NCI-H748 (cell line): ENCODE measurements at regions not wholly inside any gene's neighbourhood (a gene's known extent, or its start where the extent isn't known, plus 50 kb on each side); places are given as distances from the start of the nearest gene placed in this dataset.
"Not testable (repeated sequence)": the region's sequence is repeated elsewhere in the genome, so short reads cannot be mapped to it uniquely, and the experiment has no call there.

ENCODE experiments used
- DNase-seq: peaks from one replicate; lab custom pipeline; 2025; ENCODE audit not compliant: unreplicated experiment; lab: John Stamatoyannopoulos, UW

DNA sequence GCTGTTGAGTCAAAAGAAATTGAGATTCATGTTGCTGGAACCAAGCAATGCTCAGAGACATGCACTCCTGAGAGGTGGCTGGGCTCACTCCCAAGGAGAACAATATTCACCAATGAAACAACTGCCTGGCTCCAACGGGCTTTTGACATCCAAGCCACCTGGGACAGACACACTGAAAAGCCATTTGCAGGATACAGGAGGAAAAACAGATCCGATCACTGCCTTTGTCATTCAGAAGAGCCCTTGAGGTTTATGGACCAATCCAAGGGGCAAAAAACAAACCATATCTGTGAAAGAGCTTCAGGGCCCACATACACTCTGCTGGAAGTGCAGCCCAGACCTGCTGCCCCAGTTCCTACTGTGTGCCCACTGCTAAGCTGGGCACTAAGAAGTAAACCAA lies 277.5 kb downstream of the NUAK1 start:
- DNase-seq = peak; percentile 87

DNA sequence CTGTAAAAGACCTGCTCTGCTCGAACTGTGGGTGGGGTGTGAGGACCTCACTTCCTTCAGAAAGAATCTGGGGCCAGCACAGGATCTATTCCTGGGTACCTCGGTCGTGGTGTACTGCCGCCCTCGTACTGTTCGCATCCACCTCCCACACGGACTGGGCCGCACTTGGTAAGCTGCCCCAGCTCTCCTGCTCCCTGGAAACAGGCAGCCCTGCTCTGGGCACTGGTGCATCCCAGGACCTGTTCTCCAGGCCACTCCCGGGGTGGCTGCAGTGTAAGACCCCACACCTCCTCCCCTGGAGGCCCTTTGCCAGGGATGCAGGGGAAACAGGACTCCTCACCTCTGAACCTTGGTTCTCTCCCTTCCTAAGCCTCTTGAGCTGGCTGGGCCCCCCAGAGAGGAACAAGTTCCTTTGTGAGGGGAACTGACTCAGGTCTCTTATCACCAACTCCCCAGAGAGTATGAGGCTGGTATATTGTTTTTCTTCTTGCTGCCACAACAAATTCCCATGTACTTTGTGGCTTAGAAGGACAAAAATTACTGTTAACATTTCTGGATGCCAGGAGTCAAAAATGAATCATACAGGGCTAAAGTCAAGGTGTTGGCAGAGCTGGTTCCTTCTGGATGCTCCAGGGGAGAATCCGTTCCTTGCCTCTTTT lies 276.5 kb downstream of the NUAK1 start:
- DNase-seq = no peak

DNA sequence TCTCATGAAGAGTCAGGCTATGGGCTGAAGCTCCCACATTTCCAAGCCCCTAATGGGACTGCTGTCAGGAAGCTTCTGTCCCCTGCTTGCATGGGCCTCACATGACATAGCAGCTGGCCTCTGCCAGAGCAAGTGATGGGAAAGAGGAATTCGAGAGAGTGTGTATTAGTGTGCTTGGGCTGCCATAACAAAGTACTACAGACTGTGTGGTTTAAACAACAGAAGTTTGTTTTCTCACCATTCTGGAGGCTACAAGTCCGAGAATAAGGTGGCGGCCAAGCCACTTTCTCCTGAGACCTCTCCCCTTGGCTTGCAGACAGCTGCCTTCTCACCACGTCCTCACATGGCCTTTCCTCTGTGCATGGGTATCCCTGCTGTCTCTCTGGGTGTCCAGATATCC lies 274.4 kb downstream of the NUAK1 start:
- no peak for DNase-seq

DNA sequence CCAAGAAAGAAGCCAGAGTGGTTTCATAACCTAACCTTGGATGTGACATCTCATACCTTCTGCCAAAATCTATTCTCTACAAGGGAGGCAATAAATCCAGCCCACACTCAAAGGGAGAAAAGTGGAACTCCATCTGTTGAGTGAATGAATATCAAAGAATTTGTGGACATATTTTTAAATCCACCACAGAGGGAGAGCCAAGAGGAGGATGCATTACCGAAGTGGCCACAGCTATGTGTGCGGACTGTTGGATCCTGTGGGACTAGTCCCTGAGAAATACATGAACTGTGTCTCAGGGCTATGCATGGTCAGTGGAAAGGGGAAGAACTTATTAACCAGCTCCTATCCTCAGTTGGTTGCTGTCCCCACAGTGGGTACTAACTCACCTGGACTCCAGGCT lies 273.9 kb downstream of the NUAK1 start:
- no peak for DNase-seq

DNA sequence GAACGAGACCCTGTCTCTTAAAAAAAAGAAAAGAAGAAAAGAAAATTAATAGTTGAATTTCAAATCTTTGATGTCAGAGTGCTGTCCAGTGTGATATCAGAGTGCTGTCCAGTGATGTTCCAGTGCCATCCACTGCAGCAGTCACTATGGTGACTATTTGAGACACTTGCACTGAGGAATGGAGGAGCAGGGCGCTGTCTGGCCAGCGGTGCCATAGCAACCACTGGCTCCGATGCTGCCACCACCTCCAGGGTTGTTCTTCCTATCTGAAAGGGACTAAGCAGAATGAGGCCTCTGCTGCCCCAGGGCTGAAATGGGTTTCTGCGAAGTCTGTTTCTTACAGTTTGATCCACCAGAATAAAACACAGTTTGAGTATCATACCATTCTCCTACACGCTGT lies 272.9 kb downstream of the NUAK1 start:
- peak; percentile 52 for DNase-seq

DNA sequence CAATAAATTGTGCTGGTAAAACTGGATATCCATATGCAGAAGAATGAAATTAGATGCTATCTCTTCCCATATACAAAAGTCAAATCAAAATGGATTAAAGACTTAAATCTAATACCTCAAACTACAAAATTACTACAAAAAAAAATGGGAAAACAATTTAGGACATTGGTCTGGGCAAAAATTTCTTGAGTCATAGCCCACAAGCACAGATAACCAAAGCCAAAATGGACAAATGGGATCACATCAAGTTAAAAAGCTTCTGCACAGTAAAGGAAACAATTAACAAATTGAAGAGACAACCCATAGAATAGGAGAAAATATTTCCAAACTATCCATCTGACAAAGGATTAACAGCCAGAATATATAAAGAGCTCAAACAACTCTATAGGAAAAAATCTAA lies 264.6 kb downstream of the NUAK1 start:
- DNase-seq = no peak

DNA sequence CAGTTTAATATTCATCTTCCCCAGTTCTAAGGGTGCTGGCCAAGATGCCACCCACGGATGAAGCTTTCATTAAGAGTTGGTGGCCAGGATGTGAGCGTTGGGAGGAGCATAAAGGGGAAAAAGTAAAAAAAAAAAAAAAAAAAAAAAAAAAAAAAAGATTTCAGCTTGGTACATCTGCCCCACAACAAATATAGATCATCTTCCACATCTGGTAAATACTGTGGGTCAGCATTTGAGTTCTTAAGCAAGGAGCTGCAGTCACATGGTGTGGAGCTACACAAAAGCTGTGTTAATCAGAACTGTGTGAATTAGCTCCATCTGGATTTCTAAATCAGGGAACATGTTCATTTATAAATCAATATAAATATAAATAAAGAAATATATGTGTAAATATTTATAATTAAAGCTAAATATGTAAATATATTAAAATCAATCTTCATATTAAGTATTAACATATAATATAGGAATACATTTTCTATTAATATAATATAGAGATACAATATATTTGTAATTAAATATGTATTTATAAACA lies 262.3 kb downstream of the NUAK1 start:
- no peak for DNase-seq

DNA sequence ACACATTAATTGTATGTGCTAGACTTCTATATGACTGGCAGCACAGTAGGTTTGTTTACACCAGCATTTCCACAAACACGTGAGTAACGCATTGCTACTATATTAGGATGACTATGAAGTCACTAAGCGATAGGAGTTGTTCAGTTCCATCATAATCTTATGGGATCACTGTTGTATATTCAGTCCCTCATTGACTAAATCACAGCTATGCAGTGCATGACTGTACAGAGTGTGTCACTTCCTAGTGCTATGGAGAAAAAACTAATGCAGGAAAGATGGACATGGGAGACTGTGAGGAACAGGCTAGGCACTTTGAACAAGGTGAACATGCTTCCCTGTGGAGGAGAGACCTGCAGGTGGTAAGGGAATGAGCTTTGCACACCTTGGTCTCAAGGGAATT lies 259.8 kb downstream of the NUAK1 start:
- DNase-seq = no peak

DNA sequence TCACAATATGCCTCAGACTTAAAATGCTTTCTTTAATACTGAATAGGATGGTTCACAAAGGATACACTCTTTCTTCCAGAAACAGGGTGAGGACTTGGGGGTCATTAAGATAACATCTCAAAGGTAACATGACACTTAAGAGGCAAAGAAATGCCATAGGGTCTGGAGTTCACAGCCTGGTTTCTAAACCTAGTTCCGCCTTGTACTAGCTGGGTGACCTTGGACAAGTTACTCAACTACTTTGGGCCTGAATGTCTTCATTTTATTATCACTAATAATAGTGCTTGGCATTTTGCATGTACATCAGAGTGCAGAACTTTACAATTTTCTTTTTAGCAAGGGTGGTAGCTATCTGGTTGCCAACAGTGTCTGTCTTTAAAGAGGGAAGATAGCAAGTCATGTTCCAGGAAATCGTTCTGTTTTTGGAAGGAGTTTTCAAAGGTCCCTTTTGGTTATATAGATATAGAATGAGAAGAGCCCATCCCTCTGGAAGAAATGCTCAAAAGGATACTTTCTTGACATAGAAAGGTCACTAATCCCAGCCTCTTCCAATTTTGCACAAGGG lies 257.8 kb downstream of the NUAK1 start:
- DNase-seq = no peak

DNA sequence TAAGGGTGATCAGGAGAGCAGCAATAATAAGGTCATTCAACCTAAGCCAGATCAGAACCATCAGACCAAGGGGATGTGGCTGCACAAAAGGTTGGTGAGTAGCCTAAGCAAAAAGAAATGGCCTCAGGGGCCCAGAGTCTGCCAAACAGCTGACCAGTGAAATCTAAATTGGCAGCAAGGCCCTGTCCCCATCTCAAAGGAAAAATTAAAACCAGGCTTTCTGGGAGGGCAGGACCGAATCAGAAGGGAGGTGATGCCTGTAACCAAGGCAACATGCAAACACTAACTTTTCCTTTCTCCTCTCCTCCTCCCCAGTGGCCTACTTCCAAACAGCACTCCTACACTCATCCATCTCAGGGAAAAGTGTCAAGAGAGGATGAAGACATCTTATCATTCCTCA lies 256.4 kb downstream of the NUAK1 start:
- no peak for DNase-seq

DNA sequence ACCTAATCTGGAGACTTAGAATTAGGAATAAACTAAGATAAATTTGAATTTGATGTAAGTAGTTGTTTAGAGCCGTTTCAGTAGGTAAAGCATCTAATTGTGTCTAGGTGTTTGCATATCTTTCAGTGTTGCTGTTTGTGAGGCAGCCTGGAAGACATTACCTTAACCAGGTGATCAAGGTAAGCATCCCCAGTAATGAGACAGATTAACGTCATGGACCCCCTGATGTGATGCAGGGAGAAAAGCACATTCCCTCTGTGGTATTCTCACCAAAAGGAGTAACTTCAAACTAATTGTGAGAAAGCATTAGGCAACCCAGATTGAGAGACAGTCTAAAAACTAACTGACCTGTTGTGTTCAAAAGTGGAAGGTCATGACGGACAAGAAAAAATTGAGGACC lies 251.6 kb downstream of the NUAK1 start:
- DNase-seq = no peak

DNA sequence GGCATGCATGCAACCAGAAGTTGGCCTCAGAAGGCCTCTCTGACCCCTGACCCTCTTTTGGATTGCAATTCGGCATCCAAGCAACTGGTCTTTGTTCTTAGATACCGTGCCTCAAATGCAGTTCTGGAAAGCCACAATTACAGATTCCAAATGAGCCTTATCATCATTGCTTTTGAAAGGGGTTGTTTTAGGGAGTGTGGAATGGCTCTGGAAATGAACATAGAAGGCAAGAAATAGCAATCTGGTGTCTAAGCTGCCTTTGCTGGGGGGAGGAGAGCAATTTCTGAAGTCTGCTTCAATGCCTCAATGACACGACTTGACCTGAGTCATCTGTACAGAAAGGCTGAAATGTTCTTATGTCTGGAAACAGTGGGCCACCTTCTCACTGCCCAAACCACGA lies 250.1 kb downstream of the NUAK1 start:
- DNase-seq = no peak

DNA sequence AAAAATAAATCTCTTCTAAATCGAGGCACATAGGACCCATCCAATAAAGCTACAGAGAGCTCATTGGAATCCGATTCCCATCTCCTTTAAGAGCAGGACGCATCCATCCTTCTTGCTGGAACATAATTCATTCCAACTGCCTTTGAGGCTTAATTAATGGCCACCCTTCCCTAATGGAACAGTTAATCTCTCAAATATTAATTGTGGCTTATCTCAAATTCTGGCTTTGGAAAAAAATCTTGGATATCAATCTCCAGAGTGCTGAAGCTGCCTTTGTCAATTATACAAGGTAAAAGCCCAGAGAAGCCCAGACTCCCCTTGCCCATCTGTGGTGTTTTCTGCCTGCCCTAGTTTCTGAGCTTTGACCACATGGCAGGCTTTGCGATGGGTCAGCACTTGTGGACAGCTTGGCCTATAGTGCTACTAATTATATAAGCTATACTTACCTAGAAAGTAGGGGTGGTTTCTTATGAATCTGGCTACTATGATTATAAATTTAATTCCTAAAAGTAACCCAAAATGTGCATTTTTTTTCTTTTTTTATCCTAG lies 246.3 kb downstream of the NUAK1 start:
- no peak for DNase-seq

DNA sequence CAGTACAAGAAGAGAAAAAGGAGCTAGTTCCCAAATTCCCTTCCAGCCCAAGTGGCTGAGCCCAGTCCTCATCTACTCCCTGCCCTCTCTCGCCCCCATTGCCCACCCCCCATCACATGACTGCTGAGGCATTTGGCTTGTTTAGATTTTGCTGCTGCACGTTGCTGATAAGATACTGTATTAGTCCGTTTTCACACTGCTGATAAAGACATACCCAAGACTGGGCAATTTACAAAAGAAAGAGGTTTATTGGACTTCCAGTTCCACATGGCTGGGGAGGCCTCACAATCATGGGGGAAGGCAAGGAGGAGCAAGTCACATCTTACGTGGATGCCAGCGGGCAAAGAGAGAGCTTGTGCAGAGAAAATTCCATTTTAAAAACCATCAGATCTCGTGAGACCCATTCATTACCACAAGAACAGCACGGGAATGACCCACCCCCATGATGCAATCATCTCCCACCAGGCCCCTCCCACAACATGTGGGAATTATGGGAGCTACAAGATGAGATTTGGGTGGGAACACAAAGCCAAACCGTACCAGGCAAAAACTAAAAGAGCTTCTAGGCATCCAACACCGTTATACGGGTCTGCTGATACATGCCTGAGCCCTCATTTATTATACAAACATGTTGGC lies 243.4 kb downstream of the NUAK1 start:
- DNase-seq = peak; percentile 4

DNA sequence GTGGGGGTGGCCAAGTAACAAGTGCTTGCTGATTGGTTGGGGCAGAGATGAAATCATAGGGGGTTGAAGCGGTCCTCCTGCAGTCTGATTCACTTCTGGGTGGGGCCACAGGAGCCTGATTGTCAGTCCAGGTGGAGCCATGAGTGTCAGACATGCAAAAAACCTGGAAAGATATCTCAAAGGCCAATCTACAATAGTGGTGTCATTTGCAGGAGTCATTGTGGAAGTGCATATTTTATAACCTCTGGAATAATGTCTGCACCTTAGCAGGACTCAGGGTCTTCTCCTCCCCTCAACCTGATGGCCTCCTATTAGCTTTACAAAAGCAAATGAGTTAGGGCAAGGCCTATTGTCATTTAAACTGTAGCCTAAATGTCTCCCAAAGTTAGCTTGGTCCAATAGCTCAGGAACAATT lies 241.4 kb downstream of the NUAK1 start:
- no peak for DNase-seq

DNA sequence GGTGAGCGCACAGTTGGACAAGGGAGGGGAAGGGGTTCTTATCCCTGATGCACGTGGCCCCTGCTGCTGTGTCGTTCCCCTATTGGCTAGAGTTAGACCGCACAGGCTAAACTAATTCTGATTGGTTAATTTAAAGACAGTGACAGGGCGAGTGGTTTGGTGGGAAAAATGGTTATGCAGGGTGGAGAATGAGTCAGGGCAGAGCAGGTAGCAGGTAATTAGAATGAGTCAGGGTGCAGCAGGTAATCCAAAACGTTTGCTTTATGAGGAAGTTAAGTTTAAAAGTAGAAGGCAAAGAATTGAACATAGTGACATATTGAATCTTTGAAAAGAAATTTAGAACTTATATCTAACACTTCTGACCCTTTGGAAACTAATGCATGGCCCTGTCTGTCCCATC lies 240.5 kb downstream of the NUAK1 start:
- DNase-seq = not testable (repeated sequence)

DNA sequence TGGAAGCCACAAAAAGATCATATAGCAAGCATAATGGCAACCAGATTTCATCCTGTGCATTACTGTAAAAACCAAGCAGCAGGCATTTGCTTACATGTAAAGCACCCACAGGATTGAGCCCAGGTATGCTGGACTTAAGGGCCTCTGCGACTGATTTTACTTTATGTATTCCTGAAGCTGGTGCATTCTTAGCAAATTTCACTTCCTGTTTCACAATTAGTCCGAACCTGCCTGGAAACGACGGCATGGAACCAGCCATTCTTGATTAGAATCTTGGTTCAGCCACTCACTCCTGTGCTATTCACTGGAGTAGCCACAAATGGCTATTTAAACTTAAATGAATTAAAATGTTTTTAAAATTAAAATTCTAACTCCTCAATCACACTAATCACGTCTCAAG lies 239.2 kb downstream of the NUAK1 start:
- no peak for DNase-seq

DNA sequence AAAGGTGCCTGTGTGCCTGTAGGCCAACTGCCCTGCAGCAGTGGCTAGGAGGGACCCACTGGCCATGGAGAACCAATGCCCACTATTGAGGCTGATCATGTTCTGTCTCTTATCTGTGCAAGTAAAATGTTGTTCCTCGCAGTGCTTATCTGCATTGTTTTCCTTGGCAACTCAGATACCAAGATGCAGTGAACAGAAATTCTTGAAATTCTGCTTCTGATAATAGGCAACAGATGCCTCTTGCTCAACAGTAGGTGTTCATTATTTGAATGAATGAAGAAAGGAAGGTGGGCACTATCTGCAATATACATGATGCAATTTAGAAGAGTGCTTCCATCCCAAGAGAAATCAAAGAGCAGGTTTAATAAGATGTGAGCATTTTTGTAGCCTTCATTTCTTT lies 232.2 kb downstream of the NUAK1 start:
- no peak for DNase-seq

DNA sequence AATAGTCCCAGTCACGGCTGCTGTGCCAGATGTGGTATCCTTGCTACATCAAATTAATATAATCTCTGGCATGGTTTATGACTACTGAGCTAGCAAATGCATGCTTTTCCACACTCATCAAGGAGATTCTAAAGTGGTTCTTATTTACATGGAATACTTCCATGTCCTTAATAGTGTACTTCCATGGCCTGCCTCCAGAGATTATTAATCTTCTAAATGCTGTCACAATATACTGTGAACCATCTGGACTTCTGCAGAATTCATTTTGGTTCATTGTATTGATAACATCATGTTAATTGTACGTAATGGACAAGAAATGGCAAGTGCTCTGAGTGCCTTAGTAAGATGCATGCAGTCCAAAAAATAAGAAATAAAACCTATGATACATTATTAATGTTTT lies 230.8 kb downstream of the NUAK1 start:
- DNase-seq = no peak

DNA sequence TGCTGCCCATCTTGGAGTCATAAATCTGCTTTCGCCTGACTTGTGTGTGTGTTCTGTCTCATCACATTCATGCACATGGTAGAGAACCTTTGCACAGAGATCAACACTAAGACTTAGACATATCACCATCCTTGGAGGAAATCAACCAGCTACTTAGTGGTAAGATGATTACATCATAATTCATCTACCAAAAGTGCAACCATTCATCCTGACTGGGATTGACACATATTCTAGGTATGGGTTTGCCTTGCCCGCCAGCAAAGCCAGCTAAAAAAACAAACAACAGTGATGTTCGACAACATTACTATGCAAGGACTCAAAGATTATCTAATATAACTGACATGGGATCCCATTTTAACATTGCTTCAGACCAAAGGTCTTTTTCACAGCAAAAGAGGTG lies 228.7 kb downstream of the NUAK1 start:
- DNase-seq = no peak

DNA sequence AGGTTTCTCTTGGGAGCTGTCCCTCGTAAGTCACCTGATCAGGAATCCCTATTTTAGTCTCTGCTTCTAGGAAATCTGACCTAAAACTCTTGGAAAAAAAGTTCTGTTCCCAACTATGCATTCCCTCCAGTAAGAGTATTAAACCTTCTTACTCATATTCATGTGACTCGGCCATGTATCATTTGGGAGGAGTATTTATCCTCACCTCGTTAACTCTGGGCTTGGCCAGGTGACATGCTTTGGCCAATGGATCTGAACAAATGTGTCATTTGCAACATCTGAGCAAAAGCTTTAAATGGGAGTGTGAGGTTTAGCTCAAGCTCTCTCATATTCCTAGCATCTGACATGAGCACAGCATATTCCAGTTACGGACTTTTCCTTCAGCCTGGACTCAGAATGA lies 226.8 kb downstream of the NUAK1 start:
- DNase-seq = no peak
